K562 (cell line): ENCODE measurements at regions not wholly inside any gene's neighbourhood (a gene's known extent, or its start where the extent isn't known, plus 50 kb on each side); places are given as distances from the start of the nearest gene placed in this dataset.

Source experiments
- CEBPB ChIP-seq: fragments of 450-650 bp; IDR thresholded peaks from 2 replicates; pipeline ENCODE4 v1.6.1; 2016; ENCODE audit warnings: missing genetic modification characterization, missing compliant biosample characterization
- ELF1 ChIP-seq: fragments of 200-800 bp; sonication (Bioruptor generic); IDR thresholded peaks from 2 replicates; pipeline ENCODE4 v1.6.1; 2016; ENCODE audit warnings: missing genetic modification characterization, missing compliant biosample characterization
- POLR2AphosphoS5 ChIP-seq: IDR thresholded peaks from 2 replicates; pipeline ENCODE4 v1.6.1; 2011; ENCODE audit warnings: mild to moderate bottlenecking, low read depth, low read length, moderate library complexity; ENCODE audit not compliant: control insufficient read depth, insufficient read depth
- SP1 ChIP-seq: sonication (generic); formaldehyde crosslinking; IDR thresholded peaks from 2 replicates; pipeline ENCODE4 v1.8.1; 2022; ENCODE audit warnings: mild to moderate bottlenecking, missing genetic modification reagents
- TBL1XR1 ChIP-seq, 2 experiments: IDR thresholded peaks; 2 replicates each; pipeline ENCODE4 v1.6.1; 2012; ENCODE audit warnings: improper control_type of control experiment in 2 of 2, low read length in 2 of 2, mild to moderate bottlenecking in 1 of 2
- ZNF3 ChIP-seq: fragments of 250-450 bp; sonication (Bioruptor Pico); IDR thresholded peaks from 2 replicates; pipeline ENCODE4 v1.5.0; 2021; ENCODE audit warnings: mild to moderate bottlenecking, moderate library complexity
- ZNF586 ChIP-seq: fragments of 450-650 bp; formaldehyde crosslinking; conservative IDR thresholded peaks from 2 replicates; pipeline ENCODE4 v1.4.0; 2020; ENCODE audit warnings: mild to moderate bottlenecking, moderate library complexity

GRCh38 chr7:110043519-110043918, 1047.4 kb upstream of the LRRN3 start:
- TF ChIP-seq POLR2AphosphoS5 (no peak), ELF1 (tag) (no peak), SP1 (CRISPR knock-in tag) (no peak), ZNF3 (CRISPR knock-in tag) (no peak), ZNF586 (CRISPR knock-in tag) (no peak), CEBPB (no peak), TBL1XR1 (IDR thresholded peaks at IDR 0.05; ENCODE audit: low read length in 2 of 2) (no peak)
